Activated CD4-positive, alpha-beta T cell treated with anti-CD3 and anti-CD28 coated beads, Interleukin-2, amount 10 ng/mL, durations not matched to agents 7 days and 5 days (primary cell): ENCODE measurements at regions not wholly inside any gene's neighbourhood (a gene's known extent, or its start where the extent isn't known, plus 50 kb on each side); places are given as distances from the start of the nearest gene placed in this dataset.

ENCODE experiments used
- CTCF ChIA-PET: fragments of 350-600 bp; sonication (Branson Sonifier 250); formaldehyde crosslinking; loops from one replicate; lab custom pipeline; 2021; ENCODE audit warnings: antibody characterized with exemption; lab: Charles Lee
- POLR2A ChIA-PET: fragments of 350-600 bp; sonication (Branson Sonifier 250); formaldehyde crosslinking; loops from one replicate; lab custom pipeline; 2021; ENCODE audit warnings: antibody characterized with exemption; lab: Charles Lee
- DNase-seq: peaks from one replicate; pipeline ENCODE4 v3.0.0-alpha.2; 2020
- H3K27ac Mint-ChIP-seq: one replicate; pipeline ENCODE4 v1.8.0; 2021; ENCODE audit warnings: mild to moderate bottlenecking, moderate library complexity, mixed read lengths
- H3K27me3 Mint-ChIP-seq: one replicate; pipeline ENCODE4 v1.8.0; 2021; ENCODE audit warnings: mixed read lengths
- H3K36me3 Mint-ChIP-seq: one replicate; pipeline ENCODE4 v1.8.0; 2021; ENCODE audit warnings: low read depth, mixed read lengths
- H3K4me1 Mint-ChIP-seq: one replicate; pipeline ENCODE4 v1.8.0; 2021; ENCODE audit warnings: mixed read lengths
- H3K4me3 Mint-ChIP-seq: one replicate; pipeline ENCODE4 v1.8.0; 2021; ENCODE audit warnings: mild to moderate bottlenecking, moderate library complexity, mixed read lengths
- H3K9me3 Mint-ChIP-seq: one replicate; pipeline ENCODE4 v1.8.0; 2021; ENCODE audit warnings: mixed read lengths

GRCh38 chr14:104339361-104339760 is 201.0 kb downstream of the KIF26A start:
- Mint-ChIP-seq H3K4me3 (no peak overlapping the region), H3K4me1 (no peaks in the 10 kb centered on the region), H3K27me3 (peaks cover 17% of the 10 kb centered on the region), H3K27ac (no peak overlapping the region), H3K36me3 (peaks cover 2% of the 10 kb centered on the region), H3K9me3 (peaks cover 11% of the 10 kb centered on the region)
- DNase-seq = no peak
- CTCF ChIA-PET = no interaction called here
- POLR2A ChIA-PET = no interaction called here

- ChIA-PET CTCF (no interaction called here), POLR2A (no interaction called here)
- Mint-ChIP-seq H3K27ac (no peak overlapping the region), H3K4me3 (no peak overlapping the region), H3K4me1 (no peaks in the 10 kb centered on the region), H3K36me3 (peaks cover 2% of the 10 kb centered on the region), H3K9me3 (peaks cover 11% of the 10 kb centered on the region), H3K27me3 (peaks cover 17% of the 10 kb centered on the region)
- no peak for DNase-seq
Observed at GRCh38 chr14:104339829-104340228, 201.4 kb downstream of the KIF26A start.

GRCh38 chr14:104341532-104342434 is 203.4 kb downstream of the KIF26A start:
- Mint-ChIP-seq H3K27ac (no peak overlapping the region), H3K36me3 (peaks cover 2% of the 10 kb centered on the region), H3K4me3 (no peak overlapping the region), H3K9me3 (peaks cover 11% of the 10 kb centered on the region), H3K4me1 (no peaks in the 10 kb centered on the region), H3K27me3 (peaks cover 17% of the 10 kb centered on the region)
- DNase-seq = peak; percentile 20
- ChIA-PET POLR2A (no interaction called here), CTCF (interaction anchor here (1.4 kb wide), 1 partner anchor 26 kb away, joined by 3 read pairs; no protein-coding TSS in a partner anchor)

GRCh38 chr14:104342435-104343293 is 204.3 kb downstream of the KIF26A start:
- ChIA-PET POLR2A (no interaction called here), CTCF (interaction anchor here (1.4 kb wide), 1 partner anchor 25 kb away, joined by 3 read pairs; no protein-coding TSS in a partner anchor)
- H3K27me3 Mint-ChIP-seq = peaks cover 17% of the 10 kb centered on the region
- peaks cover 11% of the 10 kb centered on the region for H3K9me3 Mint-ChIP-seq
- no peak for DNase-seq
- peaks cover 2% of the 10 kb centered on the region for H3K36me3 Mint-ChIP-seq
- H3K4me3 Mint-ChIP-seq = no peak overlapping the region
- no peaks in the 10 kb centered on the region for H3K4me1 Mint-ChIP-seq
- no peak overlapping the region for H3K27ac Mint-ChIP-seq

GRCh38 chr14:104343294-104343625 is 204.9 kb downstream of the KIF26A start:
- H3K4me1 Mint-ChIP-seq = no peaks in the 10 kb centered on the region

GRCh38 chr14:104343690-104344640 is 205.6 kb downstream of the KIF26A start:
- H3K36me3 Mint-ChIP-seq = no peaks in the 10 kb centered on the region
- H3K27ac Mint-ChIP-seq = no peak overlapping the region
- no peak overlapping the region for H3K4me3 Mint-ChIP-seq
- no peaks in the 10 kb centered on the region for H3K4me1 Mint-ChIP-seq
- H3K9me3 Mint-ChIP-seq = peaks cover 5% of the 10 kb centered on the region
- CTCF ChIA-PET = no interaction called here
- POLR2A ChIA-PET = no interaction called here
- no peak for DNase-seq
- H3K27me3 Mint-ChIP-seq = peaks cover 13% of the 10 kb centered on the region

More at GRCh38 chr14:104343294-104343625, 204.9 kb downstream of the KIF26A start:
- Mint-ChIP-seq H3K27ac (no peak overlapping the region), H3K36me3 (peaks cover under 1% of the 10 kb centered on the region), H3K9me3 (peaks cover 9% of the 10 kb centered on the region), H3K27me3 (peaks cover 16% of the 10 kb centered on the region), H3K4me3 (no peak overlapping the region)
- POLR2A ChIA-PET = no interaction called here
- CTCF ChIA-PET = no interaction called here
- DNase-seq = no peak

GRCh38 chr14:104344818-104345620 is 206.6 kb downstream of the KIF26A start:
- H3K4me3 Mint-ChIP-seq = no peak overlapping the region
- no peak for DNase-seq
- H3K27ac Mint-ChIP-seq = no peak overlapping the region
- H3K4me1 Mint-ChIP-seq = no peaks in the 10 kb centered on the region
- peaks cover 5% of the 10 kb centered on the region for H3K27me3 Mint-ChIP-seq
- H3K9me3 Mint-ChIP-seq = no peaks in the 10 kb centered on the region
- POLR2A ChIA-PET = no interaction called here
- CTCF ChIA-PET = no interaction called here
- H3K36me3 Mint-ChIP-seq = no peaks in the 10 kb centered on the region

- CTCF ChIA-PET = no interaction called here
- H3K4me3 Mint-ChIP-seq = no peak overlapping the region
- no peaks in the 10 kb centered on the region for H3K36me3 Mint-ChIP-seq
- H3K27me3 Mint-ChIP-seq = no peaks in the 10 kb centered on the region
- no peak for DNase-seq
- POLR2A ChIA-PET = interaction anchor here (0.7 kb wide), 1 partner anchor 296 kb away, joined by 6 read pairs; no protein-coding TSS in a partner anchor
- H3K4me1 Mint-ChIP-seq = no peaks in the 10 kb centered on the region
- H3K9me3 Mint-ChIP-seq = no peaks in the 10 kb centered on the region
- no peak overlapping the region for H3K27ac Mint-ChIP-seq
Observed at GRCh38 chr14:104345621-104346462, 207.5 kb downstream of the KIF26A start.

GRCh38 chr14:104346608-104347007 is 208.2 kb downstream of the KIF26A start:
- Mint-ChIP-seq H3K4me3 (no peak overlapping the region), H3K27ac (no peak overlapping the region), H3K9me3 (no peaks in the 10 kb centered on the region), H3K36me3 (no peaks in the 10 kb centered on the region), H3K4me1 (no peaks in the 10 kb centered on the region), H3K27me3 (no peaks in the 10 kb centered on the region)
- DNase-seq = no peak
- CTCF ChIA-PET = no interaction called here
- POLR2A ChIA-PET = interaction anchor here (0.7 kb wide), 1 partner anchor 295 kb away, joined by 6 read pairs; no protein-coding TSS in a partner anchor

GRCh38 chr14:104348741-104349140 is 210.4 kb downstream of the KIF26A start:
- Mint-ChIP-seq H3K4me1 (no peaks in the 10 kb centered on the region), H3K27me3 (no peaks in the 10 kb centered on the region), H3K27ac (no peak overlapping the region), H3K9me3 (peaks cover 3% of the 10 kb centered on the region), H3K36me3 (no peaks in the 10 kb centered on the region), H3K4me3 (no peak overlapping the region)
- no peak for DNase-seq
- POLR2A ChIA-PET = no interaction called here
- CTCF ChIA-PET = no interaction called here

- Mint-ChIP-seq H3K9me3 (peaks cover 3% of the 10 kb centered on the region), H3K27ac (no peak overlapping the region), H3K27me3 (no peaks in the 10 kb centered on the region), H3K4me1 (no peaks in the 10 kb centered on the region), H3K4me3 (no peak overlapping the region), H3K36me3 (no peaks in the 10 kb centered on the region)
- ChIA-PET CTCF (no interaction called here), POLR2A (no interaction called here)
- no peak for DNase-seq
Observed at GRCh38 chr14:104349950-104350349, 211.6 kb downstream of the KIF26A start.
